DND-41 (cell line): ENCODE measurements at regions not wholly inside any gene's neighbourhood (a gene's known extent, or its start where the extent isn't known, plus 50 kb on each side); places are given as distances from the start of the nearest gene placed in this dataset.

Experiments used
- EZH2 ChIP-seq: IDR thresholded peaks from 3 replicates; pipeline ENCODE4 v1.6.1; 2012; ENCODE audit warnings: borderline replicate concordance, low read depth, mild to moderate bottlenecking, moderate library complexity, low read length, inconsistent platforms; ENCODE audit not compliant: severe bottlenecking
- TF ChIP-seq, protein P1 (sequence below): IDR thresholded peaks from 2 replicates; pipeline ENCODE4 v1.5.1; 2012; ENCODE audit warnings: borderline replicate concordance, low read length, moderate library complexity, mild to moderate bottlenecking; ENCODE audit not compliant: poor library complexity, severe bottlenecking; ENCODE audit errors: extremely low read depth

DNA sequence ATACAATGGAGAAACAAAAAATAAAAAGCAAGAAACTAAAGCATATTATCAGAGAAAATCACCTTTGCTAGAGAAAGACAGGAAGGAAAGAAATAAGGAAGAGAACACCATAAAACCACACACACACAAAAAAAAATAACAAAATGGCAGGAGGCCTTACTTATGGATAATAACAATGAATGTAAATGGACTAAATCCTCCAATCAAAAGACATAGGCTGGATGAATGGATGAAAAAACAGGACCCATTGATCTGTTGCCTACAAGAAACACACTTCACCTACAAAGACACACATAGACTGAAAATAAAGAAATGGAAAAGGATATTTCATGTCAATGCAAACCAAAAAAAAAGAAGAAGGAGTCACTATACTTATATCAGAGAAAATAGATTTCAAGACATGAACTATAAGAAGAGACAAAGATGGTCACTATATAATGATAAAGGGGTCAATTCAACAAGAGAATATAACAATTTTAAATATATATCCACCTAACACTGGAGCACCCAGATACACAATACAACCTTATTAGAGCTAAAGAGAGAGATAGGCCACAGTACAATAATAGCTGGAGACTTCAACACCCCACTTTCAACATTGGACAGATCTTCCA is 693.6 kb downstream of the HACE1 start:
- TF ChIP-seq, protein P1, sequence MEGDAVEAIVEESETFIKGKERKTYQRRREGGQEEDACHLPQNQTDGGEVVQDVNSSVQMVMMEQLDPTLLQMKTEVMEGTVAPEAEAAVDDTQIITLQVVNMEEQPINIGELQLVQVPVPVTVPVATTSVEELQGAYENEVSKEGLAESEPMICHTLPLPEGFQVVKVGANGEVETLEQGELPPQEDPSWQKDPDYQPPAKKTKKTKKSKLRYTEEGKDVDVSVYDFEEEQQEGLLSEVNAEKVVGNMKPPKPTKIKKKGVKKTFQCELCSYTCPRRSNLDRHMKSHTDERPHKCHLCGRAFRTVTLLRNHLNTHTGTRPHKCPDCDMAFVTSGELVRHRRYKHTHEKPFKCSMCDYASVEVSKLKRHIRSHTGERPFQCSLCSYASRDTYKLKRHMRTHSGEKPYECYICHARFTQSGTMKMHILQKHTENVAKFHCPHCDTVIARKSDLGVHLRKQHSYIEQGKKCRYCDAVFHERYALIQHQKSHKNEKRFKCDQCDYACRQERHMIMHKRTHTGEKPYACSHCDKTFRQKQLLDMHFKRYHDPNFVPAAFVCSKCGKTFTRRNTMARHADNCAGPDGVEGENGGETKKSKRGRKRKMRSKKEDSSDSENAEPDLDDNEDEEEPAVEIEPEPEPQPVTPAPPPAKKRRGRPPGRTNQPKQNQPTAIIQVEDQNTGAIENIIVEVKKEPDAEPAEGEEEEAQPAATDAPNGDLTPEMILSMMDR, result no peak
- TF ChIP-seq EZH2, result no peak
